HL-60 (cell line): ENCODE measurements at regions not wholly inside any gene's neighbourhood (a gene's known extent, or its start where the extent isn't known, plus 50 kb on each side); places are given as distances from the start of the nearest gene placed in this dataset.

ENCODE experiments used
- GABPA ChIP-seq: IDR thresholded peaks from 2 replicates; pipeline ENCODE4 v1.6.1; 2012; ENCODE audit warnings: low read depth
- POLR2AphosphoS5 ChIP-seq: IDR thresholded peaks from 2 replicates; pipeline ENCODE4 v1.6.1; 2012; ENCODE audit warnings: low read depth
- TF ChIP-seq, protein P1 (sequence below): IDR thresholded peaks from one replicate; pipeline ENCODE4 v1.5.1; 2011; ENCODE audit warnings: low read length, control low read depth, inconsistent platforms; ENCODE audit not compliant: insufficient read depth
- TF ChIP-seq, protein P2 (sequence below): IDR thresholded peaks from 2 replicates; pipeline ENCODE4 v1.6.1; 2012; ENCODE audit warnings: low read depth; ENCODE audit not compliant: insufficient replicate concordance

DNA sequence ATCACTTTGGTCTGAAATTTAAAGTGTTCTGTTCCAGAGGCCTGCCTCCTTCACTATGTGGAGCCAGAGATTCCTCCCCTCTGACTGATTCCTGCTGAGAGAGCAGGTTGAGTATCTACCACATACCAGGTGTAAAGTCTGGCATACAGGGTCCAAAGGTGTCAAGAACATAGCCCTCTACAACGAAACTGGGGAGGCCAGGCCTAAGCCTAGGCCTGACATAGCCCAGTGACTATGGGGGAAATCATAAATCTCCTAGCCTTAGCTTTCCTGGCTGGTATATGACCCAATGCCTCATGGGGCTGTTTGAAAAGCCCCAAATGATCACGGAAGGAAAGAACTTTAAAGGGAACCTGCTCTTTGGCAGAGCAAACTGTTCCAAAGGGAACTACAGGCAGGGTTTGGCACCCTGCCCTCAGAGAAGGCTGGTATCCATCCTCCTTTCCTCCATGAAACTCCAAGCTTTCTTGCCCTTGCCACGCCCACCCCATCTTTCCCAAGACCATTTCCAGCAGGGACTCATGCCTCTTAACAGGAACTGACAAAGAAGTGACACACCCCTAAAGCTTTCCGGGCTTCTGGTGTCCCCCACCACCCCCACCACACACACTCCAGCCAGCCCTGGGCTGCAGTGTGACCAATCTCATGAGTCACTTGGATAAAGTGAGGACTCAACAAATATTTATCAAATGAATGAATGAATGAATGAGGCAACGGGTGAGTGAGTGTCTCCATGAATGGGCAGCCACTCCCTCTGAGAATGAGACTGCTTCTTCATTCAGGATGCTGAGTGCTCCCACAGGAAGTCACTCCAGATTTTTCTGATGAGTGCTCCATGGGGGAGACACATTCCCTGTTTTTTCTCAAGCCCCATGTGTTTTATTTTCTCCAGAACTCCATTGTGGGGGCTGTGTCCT lies 93.3 kb upstream of the CALM2 start:
- TF ChIP-seq, protein P1, sequence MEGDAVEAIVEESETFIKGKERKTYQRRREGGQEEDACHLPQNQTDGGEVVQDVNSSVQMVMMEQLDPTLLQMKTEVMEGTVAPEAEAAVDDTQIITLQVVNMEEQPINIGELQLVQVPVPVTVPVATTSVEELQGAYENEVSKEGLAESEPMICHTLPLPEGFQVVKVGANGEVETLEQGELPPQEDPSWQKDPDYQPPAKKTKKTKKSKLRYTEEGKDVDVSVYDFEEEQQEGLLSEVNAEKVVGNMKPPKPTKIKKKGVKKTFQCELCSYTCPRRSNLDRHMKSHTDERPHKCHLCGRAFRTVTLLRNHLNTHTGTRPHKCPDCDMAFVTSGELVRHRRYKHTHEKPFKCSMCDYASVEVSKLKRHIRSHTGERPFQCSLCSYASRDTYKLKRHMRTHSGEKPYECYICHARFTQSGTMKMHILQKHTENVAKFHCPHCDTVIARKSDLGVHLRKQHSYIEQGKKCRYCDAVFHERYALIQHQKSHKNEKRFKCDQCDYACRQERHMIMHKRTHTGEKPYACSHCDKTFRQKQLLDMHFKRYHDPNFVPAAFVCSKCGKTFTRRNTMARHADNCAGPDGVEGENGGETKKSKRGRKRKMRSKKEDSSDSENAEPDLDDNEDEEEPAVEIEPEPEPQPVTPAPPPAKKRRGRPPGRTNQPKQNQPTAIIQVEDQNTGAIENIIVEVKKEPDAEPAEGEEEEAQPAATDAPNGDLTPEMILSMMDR, result no peak
- TF ChIP-seq, protein P2, sequence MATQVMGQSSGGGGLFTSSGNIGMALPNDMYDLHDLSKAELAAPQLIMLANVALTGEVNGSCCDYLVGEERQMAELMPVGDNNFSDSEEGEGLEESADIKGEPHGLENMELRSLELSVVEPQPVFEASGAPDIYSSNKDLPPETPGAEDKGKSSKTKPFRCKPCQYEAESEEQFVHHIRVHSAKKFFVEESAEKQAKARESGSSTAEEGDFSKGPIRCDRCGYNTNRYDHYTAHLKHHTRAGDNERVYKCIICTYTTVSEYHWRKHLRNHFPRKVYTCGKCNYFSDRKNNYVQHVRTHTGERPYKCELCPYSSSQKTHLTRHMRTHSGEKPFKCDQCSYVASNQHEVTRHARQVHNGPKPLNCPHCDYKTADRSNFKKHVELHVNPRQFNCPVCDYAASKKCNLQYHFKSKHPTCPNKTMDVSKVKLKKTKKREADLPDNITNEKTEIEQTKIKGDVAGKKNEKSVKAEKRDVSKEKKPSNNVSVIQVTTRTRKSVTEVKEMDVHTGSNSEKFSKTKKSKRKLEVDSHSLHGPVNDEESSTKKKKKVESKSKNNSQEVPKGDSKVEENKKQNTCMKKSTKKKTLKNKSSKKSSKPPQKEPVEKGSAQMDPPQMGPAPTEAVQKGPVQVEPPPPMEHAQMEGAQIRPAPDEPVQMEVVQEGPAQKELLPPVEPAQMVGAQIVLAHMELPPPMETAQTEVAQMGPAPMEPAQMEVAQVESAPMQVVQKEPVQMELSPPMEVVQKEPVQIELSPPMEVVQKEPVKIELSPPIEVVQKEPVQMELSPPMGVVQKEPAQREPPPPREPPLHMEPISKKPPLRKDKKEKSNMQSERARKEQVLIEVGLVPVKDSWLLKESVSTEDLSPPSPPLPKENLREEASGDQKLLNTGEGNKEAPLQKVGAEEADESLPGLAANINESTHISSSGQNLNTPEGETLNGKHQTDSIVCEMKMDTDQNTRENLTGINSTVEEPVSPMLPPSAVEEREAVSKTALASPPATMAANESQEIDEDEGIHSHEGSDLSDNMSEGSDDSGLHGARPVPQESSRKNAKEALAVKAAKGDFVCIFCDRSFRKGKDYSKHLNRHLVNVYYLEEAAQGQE, result no peak
- TF ChIP-seq GABPA (no peak), POLR2AphosphoS5 (no peak)
